GM21717 (cell line): ENCODE measurements at regions not wholly inside any gene's neighbourhood (a gene's known extent, or its start where the extent isn't known, plus 50 kb on each side); places are given as distances from the start of the nearest gene placed in this dataset.

Experiments
- ATAC-seq: cut with Tn5 transposase; IDR thresholded peaks from one replicate; pipeline ENCODE4 v1.9.1; 2021; ENCODE audit warnings: mild to moderate bottlenecking, moderate library complexity; ENCODE audit not compliant: unreplicated experiment

DNA sequence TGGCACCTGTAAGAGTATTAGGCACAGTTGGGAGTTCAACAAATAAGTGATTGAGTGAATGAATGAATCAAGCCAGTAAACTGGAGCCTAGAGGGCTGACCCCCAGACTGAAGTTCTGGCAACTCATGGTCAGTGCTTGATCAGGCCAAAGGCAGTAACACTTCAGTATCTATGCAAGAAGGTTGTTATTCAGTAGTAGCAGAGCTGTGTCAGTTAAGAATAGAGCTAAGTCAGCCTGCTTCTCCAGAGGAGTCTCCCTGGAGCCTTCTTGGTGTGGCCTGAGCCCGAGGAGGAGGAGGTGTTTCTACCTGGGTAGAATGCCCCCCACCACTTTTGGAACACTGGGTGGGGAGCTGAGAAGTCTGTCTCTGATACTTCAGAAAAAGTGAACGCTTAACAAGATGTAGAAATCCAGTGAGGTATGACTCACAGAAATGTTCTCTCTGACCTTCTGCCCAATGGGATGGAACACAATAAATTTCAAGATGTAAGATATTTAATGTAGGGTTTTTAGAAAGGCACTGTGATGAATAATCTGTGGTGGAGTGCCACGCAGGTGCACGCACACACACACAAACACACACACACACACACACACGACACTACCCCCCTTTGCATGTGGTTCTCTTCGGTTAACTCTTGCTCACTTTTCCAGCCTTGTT is 219.9 kb downstream of the HIPK3 start:
- no peak for ATAC-seq

DNA sequence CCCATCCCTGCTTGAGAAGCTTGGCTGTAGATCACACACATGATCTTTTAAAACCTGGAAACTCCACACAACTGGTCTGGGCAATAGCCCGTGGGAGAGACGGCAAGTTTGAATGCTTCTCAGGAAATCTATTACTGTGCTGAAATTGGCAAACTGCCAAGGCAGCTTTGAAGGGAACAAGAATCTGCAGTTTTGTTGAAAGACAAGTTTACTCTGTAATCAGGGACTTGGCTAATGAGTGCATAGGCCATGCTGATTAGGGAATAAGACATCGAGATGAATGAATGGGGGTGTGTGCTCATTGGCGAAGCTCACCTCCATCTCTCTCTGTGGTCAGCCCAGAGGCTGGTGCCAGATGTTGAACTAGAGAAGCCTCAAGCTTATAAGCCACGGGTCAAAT is 218.8 kb downstream of the HIPK3 start:
- no peak for ATAC-seq

DNA sequence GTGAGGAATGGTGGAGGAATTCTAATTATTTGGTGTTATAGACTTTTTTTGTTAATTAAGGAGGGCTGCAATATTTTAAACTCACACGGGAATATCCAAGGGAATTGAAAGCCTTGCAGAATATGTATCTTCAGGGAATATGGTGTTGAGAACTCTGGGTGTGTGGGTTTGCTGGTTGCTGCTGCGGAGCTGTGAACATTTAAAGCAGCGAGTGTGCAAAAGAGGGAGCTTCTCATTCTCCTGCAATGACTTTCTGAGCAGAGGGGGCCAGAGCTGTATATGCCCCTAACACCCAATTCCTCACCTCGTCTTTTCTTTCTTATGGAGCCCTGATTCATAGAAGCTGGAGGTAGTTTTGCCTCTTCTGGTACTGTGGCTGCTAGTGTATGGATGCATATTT is 217.7 kb downstream of the HIPK3 start:
- no peak for ATAC-seq

DNA sequence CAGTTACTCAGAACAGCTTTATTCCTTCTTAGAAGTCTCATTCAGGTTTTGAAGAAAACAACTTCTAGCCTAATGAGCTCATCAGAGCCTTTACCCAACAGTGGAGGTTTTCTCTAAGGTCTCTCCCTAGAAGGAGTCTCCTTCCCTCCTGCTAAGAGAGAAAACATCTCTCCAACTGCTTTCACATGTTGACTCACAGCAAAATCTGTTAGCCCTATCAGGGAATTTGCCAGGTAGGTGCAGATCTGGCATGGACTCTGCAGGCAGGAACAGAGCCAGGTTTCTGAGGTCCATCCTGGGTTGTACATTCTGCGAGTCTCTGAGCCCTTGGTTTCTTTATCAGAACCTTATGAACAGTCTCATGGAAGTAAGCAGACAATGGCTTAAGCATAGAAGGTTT is 214.4 kb downstream of the HIPK3 start:
- no peak for ATAC-seq

DNA sequence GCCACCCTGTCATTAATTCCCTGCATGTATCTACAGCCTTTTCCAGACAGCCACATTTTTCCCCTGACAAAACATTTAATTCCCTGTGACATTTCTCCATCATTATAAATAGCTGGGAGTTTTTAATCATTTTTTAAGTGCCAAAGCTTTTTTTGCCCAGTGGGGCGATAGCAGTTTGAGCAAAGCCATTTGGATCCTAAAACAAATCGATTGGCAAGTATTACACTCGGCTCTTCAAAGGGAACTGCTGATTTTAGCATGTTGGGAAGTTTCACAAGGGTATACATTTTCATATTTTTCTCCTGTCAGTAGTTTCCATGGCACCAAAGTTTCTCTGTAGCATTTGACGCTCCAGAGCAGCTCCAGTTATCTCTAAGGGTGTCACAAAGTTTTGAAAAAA is 210.8 kb downstream of the HIPK3 start:
- ATAC-seq: no peak

DNA sequence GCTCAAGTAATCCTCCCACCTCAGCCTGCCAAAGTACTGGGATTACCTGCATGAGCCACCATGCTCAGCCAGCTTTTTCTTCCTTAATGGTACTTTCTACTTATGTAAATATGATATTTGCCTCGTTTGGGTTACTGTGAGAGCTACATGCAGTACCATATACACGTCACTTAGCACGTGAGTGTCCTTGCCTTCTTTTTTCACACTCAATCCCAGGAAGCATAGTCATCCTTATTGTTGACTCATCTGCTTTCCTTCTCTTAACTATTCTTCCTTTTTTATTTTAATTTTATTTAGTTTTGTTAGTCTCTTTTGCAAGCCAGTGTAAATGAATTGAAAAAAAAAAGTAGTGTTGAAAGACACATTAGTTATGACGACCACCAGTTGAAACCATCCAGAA is 205.9 kb downstream of the HIPK3 start:
- no peak for ATAC-seq

DNA sequence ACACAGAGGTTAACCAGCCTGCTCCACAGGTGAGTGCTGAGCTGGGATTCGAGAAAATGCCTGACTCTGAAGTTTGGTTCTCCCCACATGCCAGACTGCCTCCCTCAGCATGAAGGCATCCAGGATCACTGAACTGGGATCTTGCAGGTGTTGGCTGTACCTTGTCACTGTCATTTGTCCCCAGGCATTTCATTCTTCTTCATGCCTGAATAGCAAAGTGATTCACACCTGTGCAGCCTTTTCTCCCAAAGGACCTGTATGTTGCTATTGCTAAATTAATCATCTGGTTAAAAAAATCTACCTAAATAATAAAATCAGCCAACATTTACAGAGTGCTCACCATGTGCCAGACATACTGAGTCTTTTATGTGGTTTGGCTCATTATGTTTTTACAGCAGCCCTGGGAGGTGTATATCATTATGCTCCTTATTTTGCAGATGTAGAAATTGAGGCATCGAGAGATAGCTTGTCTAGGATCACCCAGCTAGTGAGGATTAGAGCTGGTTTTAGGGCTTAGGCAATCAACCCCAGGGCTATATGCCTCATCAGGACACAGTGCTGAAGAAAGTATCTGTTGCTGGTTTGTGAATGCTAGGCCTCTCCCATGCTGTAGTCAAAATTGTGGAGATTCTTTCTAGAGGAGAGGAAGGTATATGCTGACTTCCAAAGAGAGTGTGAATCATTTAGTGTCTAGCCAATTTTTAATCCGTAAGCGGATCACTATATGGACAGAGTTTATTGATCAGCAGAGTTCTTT is 204.4 kb downstream of the HIPK3 start:
- ATAC-seq: no peak

DNA sequence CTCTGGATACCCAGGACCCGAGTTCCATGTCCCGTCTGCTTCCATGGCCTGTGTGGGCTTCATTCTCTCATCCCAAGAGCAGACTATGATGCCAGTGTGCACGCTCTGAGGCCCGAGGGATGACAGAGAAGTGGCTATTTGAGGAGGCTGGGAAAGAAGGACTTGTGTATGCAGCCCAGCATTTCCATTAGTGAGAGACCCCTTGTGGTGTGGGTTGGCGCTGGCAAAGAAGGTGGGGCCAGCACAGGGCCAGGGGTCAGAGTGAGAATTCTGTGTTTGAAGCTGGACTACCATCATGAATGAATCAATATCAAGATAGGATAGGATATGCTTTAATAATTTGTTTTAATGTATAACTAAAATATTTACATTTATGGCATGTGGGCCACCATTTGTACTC is 200.8 kb downstream of the HIPK3 start:
- no peak for ATAC-seq

DNA sequence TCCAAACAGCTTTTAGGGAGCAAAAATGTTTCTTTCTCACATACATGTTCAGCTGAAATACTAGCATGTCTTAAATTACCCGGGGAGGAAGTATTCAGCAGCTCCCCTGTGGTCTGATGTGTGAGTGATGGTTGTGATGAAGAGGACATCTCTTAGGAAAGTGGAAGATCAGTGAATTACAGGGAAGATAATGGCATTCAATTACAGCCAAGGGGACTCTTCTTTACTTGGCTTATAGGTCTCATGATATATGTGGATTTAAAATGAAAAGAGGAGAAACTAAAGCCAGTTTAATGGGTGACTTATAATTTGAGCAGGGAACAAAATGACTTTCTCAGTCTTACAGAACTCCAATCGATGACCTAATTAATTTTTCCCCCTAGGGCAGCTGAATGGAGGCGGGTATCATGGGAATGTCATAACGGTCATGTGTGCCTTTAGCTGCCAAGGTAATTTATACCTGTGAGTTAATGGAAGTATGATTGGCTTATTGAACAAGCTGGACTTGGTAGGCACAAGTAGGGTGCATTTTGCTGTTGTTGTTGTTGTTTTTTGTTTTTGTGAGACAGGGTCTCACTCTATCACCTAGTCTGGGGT is 198.8 kb downstream of the HIPK3 start:
- ATAC-seq: no peak

DNA sequence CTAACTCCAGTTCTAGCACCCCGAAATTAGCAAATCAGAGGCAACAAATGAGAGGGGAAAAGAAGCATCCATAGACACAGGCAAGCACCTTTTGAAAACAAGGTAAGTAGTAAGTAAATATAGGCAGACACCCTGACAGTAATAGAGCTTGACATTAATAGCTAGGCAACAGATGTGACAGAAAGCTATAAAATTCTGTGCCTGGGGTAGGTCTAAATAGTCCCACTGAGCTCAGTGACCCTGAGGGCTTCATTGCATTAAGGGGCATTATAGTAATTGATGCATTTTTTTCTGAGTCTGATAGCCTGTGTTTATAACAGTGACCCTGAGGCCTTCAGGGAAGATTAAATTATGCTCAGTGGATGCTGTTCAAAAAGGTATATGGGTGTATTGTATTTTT is 197.1 kb downstream of the HIPK3 start:
- no peak for ATAC-seq

DNA sequence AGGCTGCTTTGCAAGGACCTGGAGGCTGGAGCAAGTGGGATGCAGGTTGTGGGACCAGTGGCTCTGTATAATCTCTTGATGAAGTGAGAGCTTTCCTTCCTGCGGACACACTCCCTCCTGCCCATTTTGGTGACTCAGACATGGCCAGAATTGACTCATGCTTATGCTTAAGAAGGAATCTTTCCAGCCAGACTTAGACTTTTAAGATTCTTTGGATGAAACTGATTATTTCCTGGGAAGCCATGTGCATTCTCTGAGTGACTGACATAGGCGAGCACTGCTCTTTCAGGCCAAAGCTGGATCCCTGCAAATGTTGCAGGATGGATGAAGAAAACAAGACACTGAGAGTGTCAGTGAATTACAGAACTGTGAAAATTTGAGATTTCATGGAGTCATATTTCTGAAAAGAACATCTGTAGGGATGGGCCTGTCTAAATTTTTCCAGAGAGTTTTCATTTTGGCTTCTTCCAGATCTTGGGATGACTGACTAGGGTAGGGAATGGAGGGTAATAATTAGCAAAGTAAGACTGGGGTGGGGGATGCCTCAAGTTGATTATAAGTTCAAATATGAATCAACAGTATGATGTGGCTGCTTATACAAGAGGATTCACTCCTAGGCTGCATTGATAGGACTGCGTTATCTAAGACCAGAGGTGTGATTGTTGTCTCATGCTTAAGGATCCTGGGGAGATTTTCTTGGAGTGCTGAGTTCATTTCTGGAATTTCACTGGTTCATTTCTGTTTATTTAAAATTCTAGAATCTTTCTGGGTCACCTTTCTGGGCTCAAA is 195.8 kb downstream of the HIPK3 start:
- ATAC-seq: no peak

DNA sequence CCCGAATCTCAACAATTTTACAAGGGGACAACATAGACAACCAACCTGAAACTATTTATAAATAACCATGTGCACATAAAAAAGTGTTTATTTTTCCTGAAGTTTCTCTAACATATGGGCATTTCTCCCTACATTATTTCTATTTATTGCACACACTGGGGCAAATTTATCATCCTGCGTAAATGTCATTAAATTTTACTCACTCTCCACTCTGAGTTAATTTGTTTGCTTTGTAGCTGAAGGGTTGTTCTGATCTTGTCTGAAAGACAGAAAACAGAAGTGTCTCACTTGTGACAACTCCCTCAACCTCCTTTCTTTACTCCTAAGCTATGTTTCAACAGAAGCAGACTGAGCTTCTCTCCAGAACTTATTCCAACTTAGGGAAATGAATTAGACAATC is 194.2 kb downstream of the HIPK3 start:
- no peak for ATAC-seq

DNA sequence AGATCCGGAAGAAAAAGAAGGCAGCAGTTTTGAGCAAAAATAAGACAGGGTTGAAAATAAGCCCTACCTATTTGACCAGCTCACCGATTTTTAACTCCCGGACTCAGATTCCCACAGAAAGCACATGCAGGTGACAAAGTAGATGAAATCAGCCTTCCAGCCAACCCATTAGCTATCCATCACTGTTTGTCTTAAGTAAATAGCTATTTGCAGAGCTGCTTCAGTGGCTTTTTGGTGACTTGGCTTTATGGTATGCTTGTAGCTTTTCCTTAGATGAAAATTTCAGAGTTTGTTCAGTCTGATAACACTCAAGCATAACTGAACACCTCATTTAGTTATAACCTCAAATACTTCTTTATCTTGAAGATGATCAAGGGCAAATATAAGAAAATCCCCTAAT is 192.6 kb downstream of the HIPK3 start:
- ATAC-seq: no peak

DNA sequence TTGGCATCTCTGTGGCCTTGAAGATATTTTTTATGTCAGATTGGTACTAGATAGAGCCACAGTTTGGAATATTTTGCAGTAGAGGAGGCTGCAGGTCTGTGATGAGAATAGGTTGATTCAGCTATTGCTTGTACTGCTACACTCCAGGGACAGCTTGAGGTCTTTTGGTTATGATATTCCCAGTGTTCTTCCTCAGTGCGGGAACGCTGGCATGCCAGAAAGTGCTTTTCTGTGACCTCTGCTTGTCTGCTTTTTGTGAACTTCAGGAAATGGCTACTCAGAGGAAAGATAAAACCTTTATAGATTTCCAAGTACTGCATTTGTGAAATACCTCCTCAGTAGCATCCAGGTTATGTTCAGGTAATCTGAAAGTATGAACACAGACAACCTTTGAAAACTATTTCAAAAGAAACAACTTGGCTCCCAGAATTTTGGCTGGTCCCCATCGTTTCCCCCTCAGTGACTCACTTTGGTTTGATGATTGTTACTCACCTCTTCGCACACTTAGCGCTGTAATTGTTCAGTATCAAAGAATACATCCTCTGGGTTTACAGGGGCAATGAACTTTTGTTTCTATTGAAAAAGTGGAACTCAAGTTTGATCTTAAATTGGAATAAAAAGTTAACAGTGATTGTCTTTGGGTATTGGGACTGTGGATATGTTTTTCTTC is 191.4 kb downstream of the HIPK3 start:
- ATAC-seq: no peak

DNA sequence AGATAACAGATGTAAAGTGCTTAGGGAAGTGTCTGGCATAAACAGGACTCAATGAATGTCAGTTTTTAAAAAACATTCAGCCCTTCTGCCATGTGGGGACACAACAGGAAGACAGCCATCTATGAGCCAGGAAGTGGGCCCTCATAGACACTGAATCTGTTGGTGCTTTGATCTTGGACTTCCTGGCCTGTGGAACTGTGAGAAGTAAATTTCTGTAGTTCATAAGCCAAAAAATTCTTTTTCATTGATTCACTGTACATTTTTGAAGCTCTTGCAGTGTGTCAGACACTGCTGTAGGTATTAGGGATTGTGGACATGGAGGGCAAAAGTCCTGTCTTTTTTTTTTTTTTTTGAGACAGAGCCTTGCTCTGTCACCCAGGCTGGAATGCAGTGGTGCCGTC is 188.6 kb downstream of the HIPK3 start:
- no peak for ATAC-seq

DNA sequence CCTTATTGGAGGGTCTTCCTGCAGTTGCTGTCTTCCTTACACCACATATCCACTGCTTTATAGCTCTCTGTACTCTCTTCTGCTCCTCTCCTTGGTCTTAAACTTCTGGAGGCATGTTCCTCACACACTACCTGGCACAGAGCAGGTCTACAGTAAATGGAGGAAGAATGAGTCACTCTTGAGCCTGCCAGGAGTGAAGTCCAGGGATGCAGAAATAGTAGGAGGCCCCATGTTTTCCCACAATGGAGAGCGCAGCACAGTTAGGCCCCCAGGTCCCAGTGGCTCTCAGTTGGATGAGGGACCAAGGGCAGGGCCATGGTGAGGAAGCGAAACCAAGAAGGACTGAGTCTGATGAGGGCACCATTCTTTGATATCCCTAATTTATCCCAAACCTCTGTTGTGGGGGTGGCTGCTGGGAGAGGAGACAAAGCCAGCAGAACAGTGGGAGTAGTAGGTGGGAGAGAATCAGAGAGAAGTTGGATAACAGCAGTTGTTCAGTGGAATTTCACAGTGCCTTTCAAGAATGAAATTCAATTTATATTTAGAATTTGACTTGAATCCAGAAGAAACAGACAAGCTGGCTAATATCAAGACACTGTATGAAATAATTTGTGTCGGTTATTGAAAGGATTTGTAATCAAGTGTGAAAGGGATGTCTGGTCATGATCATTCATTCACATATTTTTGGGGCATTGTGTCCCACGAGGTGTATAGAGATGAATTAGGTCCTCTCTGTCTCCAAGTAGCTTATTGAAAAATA is 187.8 kb downstream of the HIPK3 start:
- no peak for ATAC-seq

DNA sequence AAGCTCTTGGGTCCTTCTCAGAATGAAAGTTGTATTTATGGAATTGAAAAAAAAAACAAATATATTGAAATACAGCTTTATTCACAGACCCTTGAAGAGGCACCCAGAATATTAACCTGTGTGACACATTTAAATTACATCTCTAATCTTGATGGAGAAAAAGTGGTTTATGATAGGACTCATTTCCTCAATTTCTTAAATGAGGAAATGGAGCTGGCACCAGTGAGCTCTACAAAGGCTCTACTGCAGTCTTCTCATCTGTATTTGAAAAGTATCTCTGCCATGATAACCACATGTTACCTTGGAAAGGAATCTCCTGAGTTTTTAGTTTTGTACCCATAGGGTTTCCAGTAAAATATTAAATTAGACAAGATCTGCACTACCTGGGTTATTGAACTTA is 186.5 kb downstream of the HIPK3 start:
- ATAC-seq: no peak

DNA sequence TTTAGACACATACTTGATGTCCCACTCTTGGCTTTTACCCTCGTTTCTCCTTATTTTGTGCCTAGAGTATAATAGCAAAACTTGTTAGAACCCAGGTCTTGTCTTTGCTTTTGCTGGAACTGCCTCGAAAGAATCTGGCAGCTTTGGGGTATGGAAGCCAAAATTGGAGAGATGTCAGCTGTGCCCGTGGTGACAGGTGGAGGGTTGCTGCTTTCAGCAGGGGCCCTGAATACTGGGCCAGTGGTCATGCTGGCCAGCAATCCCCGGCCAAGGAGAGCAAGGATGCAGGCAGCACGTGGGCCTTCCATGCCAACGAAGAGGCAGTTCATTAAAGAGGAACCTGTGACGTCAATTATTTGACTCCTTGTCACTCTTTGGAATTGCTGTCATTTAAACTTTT is 181.1 kb downstream of the HIPK3 start:
- no peak for ATAC-seq

DNA sequence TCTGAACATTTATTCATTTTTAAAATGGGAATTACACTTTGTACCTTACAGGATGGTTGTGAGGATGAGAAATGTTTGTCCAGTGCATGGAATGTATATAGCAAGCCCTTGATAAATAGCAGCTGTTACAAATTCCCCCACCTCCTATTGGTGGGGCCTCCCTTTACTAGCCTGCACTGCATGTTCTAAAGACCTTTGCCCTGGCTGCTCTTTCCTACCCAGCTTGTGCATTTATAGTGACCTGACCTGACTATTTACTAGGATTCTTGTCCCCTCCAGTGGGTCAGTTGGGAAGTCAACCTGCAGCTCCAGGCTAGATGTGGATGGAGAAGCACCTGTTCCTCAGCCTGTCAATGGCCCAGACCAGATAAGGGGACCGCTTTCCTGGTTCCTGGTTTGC is 180.3 kb downstream of the HIPK3 start:
- ATAC-seq: no peak

DNA sequence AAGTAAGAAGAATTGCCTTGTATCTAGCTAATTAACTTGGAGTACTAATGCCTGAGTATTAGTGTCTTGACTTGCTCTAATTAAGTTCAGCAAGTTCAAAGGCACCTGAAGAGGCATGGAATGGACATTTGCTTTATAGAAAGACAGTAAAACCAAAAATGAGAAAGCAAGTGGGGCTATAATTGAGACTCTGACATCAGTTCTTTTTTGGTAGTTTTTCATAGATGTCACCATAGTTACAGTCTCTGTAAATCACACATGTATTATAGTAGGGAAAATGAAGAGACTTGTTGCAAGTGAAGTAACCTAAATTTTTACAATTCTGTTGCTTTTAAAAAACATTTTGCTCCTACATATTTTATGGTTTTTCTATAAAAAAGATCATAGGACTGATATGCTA is 178.0 kb downstream of the HIPK3 start:
- no peak for ATAC-seq
